ENCODE measurements at regions not wholly inside any gene's neighbourhood (a gene's known extent, or its start where the extent isn't known, plus 50 kb on each side); places are given as distances from the start of the nearest gene placed in this dataset.

- DNase-seq: no peak
These were observed 61.7 kb upstream of the IRX4 start for GRCh38 chr5:1944408-1944807.

- DNase-seq: no peak
These were observed 60.8 kb upstream of the IRX4 start for GRCh38 chr5:1943481-1943880.

GRCh38 chr5:1942630-1943029, 59.9 kb upstream of the IRX4 start:
- DNase-seq: no peak

GRCh38 chr5:1942158-1942557, 59.4 kb upstream of the IRX4 start:
- no peak for DNase-seq

- no peak for DNase-seq
These were observed 56.5 kb upstream of the IRX4 start for GRCh38 chr5:1939256-1939655.

- DNase-seq: no peak
These were observed 55.7 kb upstream of the IRX4 start for GRCh38 chr5:1938310-1939000.

- DNase-seq: no peak
These were observed 54.9 kb upstream of the IRX4 start for GRCh38 chr5:1937590-1937989.

- DNase-seq: no peak
These were observed 54.2 kb upstream of the IRX4 start for GRCh38 chr5:1936901-1937300.

- no peak for DNase-seq
These were observed 53.7 kb upstream of the IRX4 start for GRCh38 chr5:1936413-1936812.

GRCh38 chr5:1934801-1935429, 52.2 kb upstream of the IRX4 start:
- no peak for DNase-seq

- no peak for DNase-seq
These were observed 51.3 kb upstream of the IRX4 start for GRCh38 chr5:1934056-1934394.

GRCh38 chr5:1933364-1934055, 50.8 kb upstream of the IRX4 start:
- no peak for DNase-seq
